ENCODE measurements at regions not wholly inside any gene's neighbourhood (a gene's known extent, or its start where the extent isn't known, plus 50 kb on each side); places are given as distances from the start of the nearest gene placed in this dataset.

DNA sequence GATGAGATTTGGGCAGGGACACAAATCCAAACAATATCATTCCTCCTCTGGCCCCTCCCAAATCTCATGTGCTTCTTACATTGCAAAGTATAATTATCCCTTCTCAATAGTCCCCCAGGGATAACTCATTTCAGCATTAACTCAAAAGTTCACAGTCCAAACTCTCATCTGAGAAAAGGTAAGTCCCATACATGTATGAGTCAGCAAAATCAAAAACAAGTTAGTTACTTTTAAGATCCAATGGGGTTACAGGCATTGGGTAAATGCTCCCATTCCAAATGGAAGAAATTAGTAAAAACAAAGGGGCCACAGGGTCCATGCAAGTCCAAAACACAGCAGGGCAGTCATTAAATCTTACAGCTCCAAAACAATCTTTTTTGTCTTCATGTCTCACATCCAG lies 917.9 kb upstream of the CDH10 start:
- TF ChIP-seq, protein P1, sequence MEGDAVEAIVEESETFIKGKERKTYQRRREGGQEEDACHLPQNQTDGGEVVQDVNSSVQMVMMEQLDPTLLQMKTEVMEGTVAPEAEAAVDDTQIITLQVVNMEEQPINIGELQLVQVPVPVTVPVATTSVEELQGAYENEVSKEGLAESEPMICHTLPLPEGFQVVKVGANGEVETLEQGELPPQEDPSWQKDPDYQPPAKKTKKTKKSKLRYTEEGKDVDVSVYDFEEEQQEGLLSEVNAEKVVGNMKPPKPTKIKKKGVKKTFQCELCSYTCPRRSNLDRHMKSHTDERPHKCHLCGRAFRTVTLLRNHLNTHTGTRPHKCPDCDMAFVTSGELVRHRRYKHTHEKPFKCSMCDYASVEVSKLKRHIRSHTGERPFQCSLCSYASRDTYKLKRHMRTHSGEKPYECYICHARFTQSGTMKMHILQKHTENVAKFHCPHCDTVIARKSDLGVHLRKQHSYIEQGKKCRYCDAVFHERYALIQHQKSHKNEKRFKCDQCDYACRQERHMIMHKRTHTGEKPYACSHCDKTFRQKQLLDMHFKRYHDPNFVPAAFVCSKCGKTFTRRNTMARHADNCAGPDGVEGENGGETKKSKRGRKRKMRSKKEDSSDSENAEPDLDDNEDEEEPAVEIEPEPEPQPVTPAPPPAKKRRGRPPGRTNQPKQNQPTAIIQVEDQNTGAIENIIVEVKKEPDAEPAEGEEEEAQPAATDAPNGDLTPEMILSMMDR (IDR thresholded peaks at IDR 0.05; ENCODE audit: control extremely low read depth, extremely low read depth, low read depth, missing control alignments): no peak
- DNase-seq (ENCODE audit: extremely low spot score): no peak
- CTCF ChIA-PET: no interaction called here
- POLR2A ChIA-PET: no interaction called here

DNA sequence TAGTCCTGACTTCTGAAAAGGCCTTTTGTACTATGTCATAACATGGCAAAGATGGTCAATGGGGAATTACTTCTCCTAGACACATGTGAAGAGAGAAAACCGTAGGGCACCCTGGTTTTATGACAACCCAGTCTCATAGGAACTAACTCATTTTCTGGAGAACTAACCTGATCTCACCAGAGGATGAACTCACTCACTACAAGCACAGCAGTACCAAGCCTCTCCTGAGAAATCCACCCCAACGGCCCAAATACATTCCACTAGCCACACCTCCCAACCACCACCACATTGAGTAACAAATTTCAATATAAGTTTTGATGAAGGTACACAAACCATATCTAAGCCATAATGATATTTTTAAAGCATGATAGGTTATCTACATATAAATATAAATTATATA lies 909.3 kb upstream of the CDH10 start:
- DNase-seq (ENCODE audit: extremely low spot score): no peak
- CTCF ChIA-PET: no interaction called here
- TF ChIP-seq, protein P1 (IDR thresholded peaks at IDR 0.05; ENCODE audit: control extremely low read depth, extremely low read depth, low read depth, missing control alignments): no peak

DNA sequence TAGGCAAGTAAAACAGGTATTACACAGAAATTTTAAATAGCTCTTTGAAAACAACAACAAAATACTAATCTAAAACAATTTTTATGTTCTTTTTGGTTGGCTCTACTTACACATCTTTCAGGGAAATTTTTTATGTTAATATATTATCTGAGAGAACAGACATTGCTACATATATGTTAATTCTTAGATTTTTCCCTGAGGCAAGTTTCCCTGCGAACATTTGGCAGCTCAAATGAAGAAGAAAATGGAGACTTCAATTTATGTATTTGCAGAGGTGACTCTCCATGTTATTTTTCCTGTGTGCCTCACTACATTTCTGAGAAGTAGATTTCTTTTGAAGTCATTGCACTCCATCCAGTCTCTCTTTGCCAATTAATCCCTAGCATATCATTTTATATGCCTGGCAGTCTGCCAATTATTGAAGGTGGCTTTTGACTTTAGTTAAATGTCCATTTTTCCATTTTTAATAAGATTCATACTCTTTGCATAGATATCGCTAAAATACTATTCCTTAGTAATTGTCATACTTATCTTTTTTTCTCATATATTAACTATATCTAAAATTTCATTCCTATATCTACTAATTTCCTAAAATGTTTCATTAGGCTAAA lies 908.2 kb upstream of the CDH10 start:
- CTCF ChIA-PET: no interaction called here
- TF ChIP-seq, protein P1 (IDR thresholded peaks at IDR 0.05; ENCODE audit: control extremely low read depth, extremely low read depth, low read depth, missing control alignments): no peak
- no peak for DNase-seq (ENCODE audit: extremely low spot score)
- POLR2A ChIA-PET: no interaction called here

More for the DNA sequence above, 909.3 kb upstream of the CDH10 start:
- POLR2A ChIA-PET: no interaction called here

DNA sequence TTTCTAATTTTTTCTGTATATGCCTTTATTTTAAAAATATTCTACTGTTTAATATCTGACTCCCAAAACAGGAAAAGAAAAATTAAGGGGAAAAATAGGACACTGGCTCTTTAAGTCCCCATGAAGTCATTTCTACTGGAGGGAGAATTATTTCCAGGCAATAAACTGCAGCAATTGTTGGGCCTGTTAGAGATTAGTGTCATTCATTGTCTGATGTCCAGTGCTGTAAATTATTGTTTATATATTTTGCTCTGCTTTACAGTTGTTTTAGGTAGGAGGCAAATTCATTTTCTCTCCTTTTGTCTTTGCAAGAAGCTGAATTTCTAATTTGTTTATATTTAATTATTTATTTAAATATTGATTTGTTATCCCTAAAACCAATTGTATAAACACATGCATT lies 906.0 kb upstream of the CDH10 start:
- DNase-seq (ENCODE audit: extremely low spot score): no peak
- TF ChIP-seq, protein P1 (IDR thresholded peaks at IDR 0.05; ENCODE audit: control extremely low read depth, extremely low read depth, low read depth, missing control alignments): no peak
- POLR2A ChIA-PET: no interaction called here
- CTCF ChIA-PET: no interaction called here

DNA sequence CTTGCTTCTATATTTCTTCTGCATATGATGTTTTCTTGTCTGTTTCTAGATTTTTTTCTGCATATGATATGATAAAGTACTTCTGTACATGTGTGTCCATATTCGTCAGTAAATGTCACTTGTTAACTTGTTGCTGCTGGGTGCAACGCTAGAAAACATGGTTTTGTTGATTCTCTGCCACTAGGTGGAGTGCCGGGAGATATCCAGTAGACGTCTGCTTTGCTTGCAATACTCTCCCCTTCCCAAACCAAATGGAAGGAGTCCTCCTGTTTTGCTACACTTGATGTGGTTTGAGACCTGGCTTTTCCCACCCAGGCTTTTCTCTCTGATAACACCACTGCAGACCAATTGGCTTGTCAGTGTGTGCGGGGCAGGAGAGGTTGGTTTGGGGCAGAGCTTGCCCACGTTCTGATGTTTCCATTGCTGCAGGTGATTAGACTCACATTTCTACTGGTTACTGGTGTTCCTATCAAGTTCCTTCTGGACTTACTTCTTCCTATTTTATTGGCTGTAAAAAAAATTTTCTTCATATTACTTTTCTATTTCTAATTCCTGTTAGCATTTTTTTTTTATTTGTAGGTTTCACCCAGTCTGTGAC lies 900.0 kb upstream of the CDH10 start:
- TF ChIP-seq, protein P1 (IDR thresholded peaks at IDR 0.05; ENCODE audit: control extremely low read depth, extremely low read depth, low read depth, missing control alignments): peak; percentile 28
- ChIA-PET CTCF (no interaction called here), POLR2A (no interaction called here)
- no peak for DNase-seq (ENCODE audit: extremely low spot score)

DNA sequence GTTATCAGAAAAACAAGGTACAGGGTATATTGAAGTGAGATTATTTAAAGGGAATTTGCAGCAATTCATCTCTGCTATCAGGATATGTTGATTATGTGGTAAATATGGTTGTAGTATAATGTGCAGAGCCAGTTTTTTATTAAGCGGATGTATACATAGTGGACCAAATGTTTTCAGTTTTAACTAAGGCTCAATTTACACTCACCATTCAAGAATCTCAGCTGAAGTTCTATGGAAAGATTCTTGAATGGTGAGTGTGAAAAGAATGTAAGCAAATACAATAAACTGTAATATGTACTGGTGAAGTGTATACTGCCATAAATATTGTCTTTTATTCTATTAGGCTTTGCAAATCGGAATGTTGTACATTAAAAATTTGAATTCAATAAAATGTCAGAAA lies 895.9 kb upstream of the CDH10 start:
- no peak for DNase-seq (ENCODE audit: extremely low spot score)
- CTCF ChIA-PET: no interaction called here
- TF ChIP-seq, protein P1 (IDR thresholded peaks at IDR 0.05; ENCODE audit: control extremely low read depth, extremely low read depth, low read depth, missing control alignments): no peak
- POLR2A ChIA-PET: no interaction called here
